Osteoblast (primary cell): ENCODE measurements at regions not wholly inside any gene's neighbourhood (a gene's known extent, or its start where the extent isn't known, plus 50 kb on each side); places are given as distances from the start of the nearest gene placed in this dataset.

Experiments used
- DNase-seq: peaks from one replicate; pipeline ENCODE4 v3.0.0; 2011; ENCODE audit warnings: low spot score, mixed read lengths; ENCODE audit not compliant: insufficient read length; ENCODE audit errors: missing footprints
- H2AFZ ChIP-seq: 2 replicates; pipeline ENCODE4 v1.6.0; 2011; ENCODE audit warnings: mild to moderate bottlenecking, low read length
- H3K27ac ChIP-seq: 2 replicates; pipeline ENCODE4 v1.5.1; 2011; ENCODE audit warnings: mild to moderate bottlenecking, low read depth, low read length, moderate library complexity
- H3K27me3 ChIP-seq: 2 replicates; pipeline ENCODE4 v1.6.0; 2012; ENCODE audit warnings: mild to moderate bottlenecking, control low read depth, inconsistent platforms, low read length, moderate library complexity; ENCODE audit not compliant: insufficient read depth
- H3K36me3 ChIP-seq: 2 replicates; pipeline ENCODE4 v1.5.1; 2011; ENCODE audit warnings: mild to moderate bottlenecking, low read length, control low read depth, moderate library complexity; ENCODE audit not compliant: insufficient read depth
- H3K4me1 ChIP-seq: 2 replicates; pipeline ENCODE4 v1.5.1; 2011; ENCODE audit warnings: mild to moderate bottlenecking, low read length, control low read depth, moderate library complexity; ENCODE audit not compliant: insufficient read depth
- H3K4me2 ChIP-seq: 2 replicates; pipeline ENCODE4 v1.6.0; 2011; ENCODE audit warnings: mild to moderate bottlenecking, low read length; ENCODE audit not compliant: insufficient read depth
- H3K4me3 ChIP-seq: fragments of 200-600 bp; sonication (generic); 3 replicates; pipeline ENCODE4 v1.5.1; 2012; ENCODE audit warnings: mild to moderate bottlenecking, low read length, inconsistent platforms; ENCODE audit not compliant: insufficient read depth
- H3K79me2 ChIP-seq: 2 replicates; pipeline ENCODE4 v1.6.0; 2012; ENCODE audit warnings: mild to moderate bottlenecking, low read length, control low read depth, inconsistent platforms; ENCODE audit not compliant: insufficient read depth
- H3K9me3 ChIP-seq: 2 replicates; pipeline ENCODE4 v1.5.1; 2011; ENCODE audit warnings: low read depth, low read length, control low read depth
- H4K20me1 ChIP-seq: 2 replicates; pipeline ENCODE4 v1.6.0; 2012; ENCODE audit warnings: mild to moderate bottlenecking, low read length, control low read depth; ENCODE audit not compliant: insufficient read depth
- CTCF ChIP-seq: IDR thresholded peaks from 2 replicates; pipeline ENCODE4 v1.5.1; 2011; ENCODE audit warnings: mild to moderate bottlenecking, low read depth, low read length, moderate library complexity; ENCODE audit errors: extremely low read depth

- H2AFZ ChIP-seq: no peak overlapping the region
Observed at GRCh38 chr13:76474966-76475365, 411.2 kb downstream of the KCTD12 start.

GRCh38 chr13:76474356-76474755, 411.8 kb downstream of the KCTD12 start:
- no peak overlapping the region for H3K4me2 ChIP-seq
- H4K20me1 ChIP-seq: no peaks in the 10 kb centered on the region
- no peak for DNase-seq
- no peak overlapping the region for H3K4me3 ChIP-seq
- no peak for TF ChIP-seq CTCF
- H3K79me2 ChIP-seq: no peaks in the 10 kb centered on the region
- no peaks in the 10 kb centered on the region for H3K36me3 ChIP-seq
- no peak overlapping the region for H3K27ac ChIP-seq
- H3K9me3 ChIP-seq: no peaks in the 10 kb centered on the region
- peaks cover 5% of the 10 kb centered on the region for H3K27me3 ChIP-seq
- H3K4me1 ChIP-seq: no peaks in the 10 kb centered on the region
- no peak overlapping the region for H2AFZ ChIP-seq

More at GRCh38 chr13:76474966-76475365, 411.2 kb downstream of the KCTD12 start:
- H3K4me2 ChIP-seq: no peak overlapping the region
- H3K4me1 ChIP-seq: no peaks in the 10 kb centered on the region
- DNase-seq: peak; percentile 38
- no peak overlapping the region for H3K27ac ChIP-seq
- no peaks in the 10 kb centered on the region for H3K36me3 ChIP-seq
- H3K79me2 ChIP-seq: no peaks in the 10 kb centered on the region
- no peaks in the 10 kb centered on the region for H3K9me3 ChIP-seq
- no peaks in the 10 kb centered on the region for H4K20me1 ChIP-seq
- TF ChIP-seq CTCF: no peak
- no peak overlapping the region for H3K4me3 ChIP-seq
- peaks cover 5% of the 10 kb centered on the region for H3K27me3 ChIP-seq

GRCh38 chr13:76473552-76474134, 412.6 kb downstream of the KCTD12 start:
- Histone ChIP-seq H4K20me1 (no peaks in the 10 kb centered on the region), H3K4me3 (no peak overlapping the region), H3K4me1 (no peaks in the 10 kb centered on the region), H3K9me3 (no peaks in the 10 kb centered on the region), H3K27me3 (peaks cover 5% of the 10 kb centered on the region), H3K4me2 (no peak overlapping the region), H3K27ac (no peak overlapping the region), H3K36me3 (no peaks in the 10 kb centered on the region), H3K79me2 (no peaks in the 10 kb centered on the region), H2AFZ (no peak overlapping the region)
- DNase-seq: peak; percentile 44
- peak; percentile 85 for TF ChIP-seq CTCF

- DNase-seq: no peak
- Histone ChIP-seq H3K4me2 (no peak overlapping the region), H3K79me2 (no peaks in the 10 kb centered on the region), H3K27me3 (peaks cover 5% of the 10 kb centered on the region), H2AFZ (no peak overlapping the region), H3K9me3 (no peaks in the 10 kb centered on the region), H3K4me3 (no peak overlapping the region), H3K36me3 (no peaks in the 10 kb centered on the region), H4K20me1 (no peaks in the 10 kb centered on the region), H3K4me1 (no peaks in the 10 kb centered on the region), H3K27ac (no peak overlapping the region)
- no peak for TF ChIP-seq CTCF
Observed at GRCh38 chr13:76472916-76473315, 413.3 kb downstream of the KCTD12 start.
